Thyroid gland (tissue), 4 donors: ENCODE measurements at regions not wholly inside any gene's neighbourhood (a gene's known extent, or its start where the extent isn't known, plus 50 kb on each side); places are given as distances from the start of the nearest gene placed in this dataset.

Experiments used
- CTCF ChIP-seq, 6 experiments: fragments of 200-600 bp in 3 of 6; fragments of 450-650 bp in 3 of 6; sonication (generic) in 3 of 6; IDR thresholded peaks; one replicate each; pipeline ENCODE4 v1.5.1; 2016 to 2019; ENCODE audit warnings: antibody characterized with exemption in 6 of 6, mild to moderate bottlenecking in 2 of 6, inconsistent platforms in 1 of 6, moderate library complexity in 1 of 6
- POLR2A ChIP-seq, 2 donors: fragments of 450-650 bp; IDR thresholded peaks; one replicate each; pipeline ENCODE4 v1.6.1; 2017; ENCODE audit warnings: antibody characterized with exemption in 2 of 2, mild to moderate bottlenecking in 2 of 2, moderate library complexity in 1 of 2

- TF ChIP-seq CTCF (IDR thresholded peaks at IDR 0.05) (no peak), POLR2A (IDR thresholded peaks at IDR 0.05) (no peak)
These were observed 1477.2 kb downstream of the TBC1D22A start for GRCh38 chr22:48239461-48240147.
